ENCODE measurements at regions not wholly inside any gene's neighbourhood (a gene's known extent, or its start where the extent isn't known, plus 50 kb on each side); places are given as distances from the start of the nearest gene placed in this dataset.

- no peak for TF ChIP-seq EZH2 (IDR thresholded peaks at IDR 0.05; ENCODE audit: low read length, missing control alignments)
- no peak for TF ChIP-seq CTCF (conservative IDR thresholded peaks at IDR 0.05 in 1 of 2, IDR thresholded peaks at IDR 0.05 in 1 of 2; ENCODE audit: low read depth in 1 of 2, low read length in 2 of 2)
- no peaks in the 10 kb centered on the region for H3K9me3 ChIP-seq (ENCODE audit: control insufficient read depth, insufficient read depth, low read depth, low read length)
- no peak for DNase-seq (ENCODE audit: low read depth in 2 of 2)
- H3K9ac ChIP-seq (ENCODE audit: insufficient read depth, low read length) = no peak overlapping the region
- no peak overlapping the region for H3K27ac ChIP-seq (ENCODE audit: insufficient read depth, low read length)
- no peaks in the 10 kb centered on the region for H3K79me2 ChIP-seq (ENCODE audit: control insufficient read depth, insufficient read depth, low read length)
- H3K27me3 ChIP-seq (ENCODE audit: control insufficient read depth, insufficient read depth, low read length) = no peaks in the 10 kb centered on the region
- H3K36me3 ChIP-seq (ENCODE audit: control insufficient read depth, insufficient read depth, low read length) = no peaks in the 10 kb centered on the region
- H3K4me3 ChIP-seq (replicated peaks in 1 of 4; ENCODE audit: control extremely low read depth in 1 of 4, insufficient read depth in 1 of 4, low read depth in 3 of 4, low read length in 4 of 4) = no peak overlapping the region
- no peaks in the 10 kb centered on the region for H4K20me1 ChIP-seq (ENCODE audit: control insufficient read depth, extremely low read depth, insufficient read depth, low read length)
- H3K4me1 ChIP-seq (ENCODE audit: control insufficient read depth, extremely low read depth, insufficient read depth, low read length) = no peaks in the 10 kb centered on the region
- no peak overlapping the region for H2AFZ ChIP-seq (ENCODE audit: low read length)
- no peak overlapping the region for H3K4me2 ChIP-seq (ENCODE audit: extremely low read depth, insufficient read depth, low read length)
These were observed 57.7 kb upstream of the GADD45A start for GRCh38 chr1:67627336-67627735.

GRCh38 chr1:67627906-67628305 lies 57.1 kb upstream of the GADD45A start:
- H3K4me1 ChIP-seq (ENCODE audit: control insufficient read depth, extremely low read depth, insufficient read depth, low read length) = no peaks in the 10 kb centered on the region
- H4K20me1 ChIP-seq (ENCODE audit: control insufficient read depth, extremely low read depth, insufficient read depth, low read length) = no peaks in the 10 kb centered on the region
- H3K9me3 ChIP-seq (ENCODE audit: control insufficient read depth, insufficient read depth, low read depth, low read length) = no peaks in the 10 kb centered on the region
- no peaks in the 10 kb centered on the region for H3K79me2 ChIP-seq (ENCODE audit: control insufficient read depth, insufficient read depth, low read length)
- H3K36me3 ChIP-seq (ENCODE audit: control insufficient read depth, insufficient read depth, low read length) = no peaks in the 10 kb centered on the region
- H3K27ac ChIP-seq (ENCODE audit: insufficient read depth, low read length) = no peak overlapping the region
- H2AFZ ChIP-seq (ENCODE audit: low read length) = no peak overlapping the region
- no peaks in the 10 kb centered on the region for H3K27me3 ChIP-seq (ENCODE audit: control insufficient read depth, insufficient read depth, low read length)
- H3K4me3 ChIP-seq (replicated peaks in 1 of 4; ENCODE audit: control extremely low read depth in 1 of 4, insufficient read depth in 1 of 4, low read depth in 3 of 4, low read length in 4 of 4) = no peak overlapping the region
- TF ChIP-seq CTCF (conservative IDR thresholded peaks at IDR 0.05 in 1 of 2, IDR thresholded peaks at IDR 0.05 in 1 of 2; ENCODE audit: low read depth in 1 of 2, low read length in 2 of 2) (no peak), EZH2 (IDR thresholded peaks at IDR 0.05; ENCODE audit: low read length, missing control alignments) (no peak)
- no peak for DNase-seq (ENCODE audit: low read depth in 2 of 2)
- no peak overlapping the region for H3K4me2 ChIP-seq (ENCODE audit: extremely low read depth, insufficient read depth, low read length)
- H3K9ac ChIP-seq (ENCODE audit: insufficient read depth, low read length) = no peak overlapping the region

GRCh38 chr1:67629370-67630075 lies 55.5 kb upstream of the GADD45A start:
- no peaks in the 10 kb centered on the region for H4K20me1 ChIP-seq (ENCODE audit: control insufficient read depth, extremely low read depth, insufficient read depth, low read length)
- no peaks in the 10 kb centered on the region for H3K4me1 ChIP-seq (ENCODE audit: control insufficient read depth, extremely low read depth, insufficient read depth, low read length)
- no peak overlapping the region for H2AFZ ChIP-seq (ENCODE audit: low read length)
- no peaks in the 10 kb centered on the region for H3K36me3 ChIP-seq (ENCODE audit: control insufficient read depth, insufficient read depth, low read length)
- no peak overlapping the region for H3K4me2 ChIP-seq (ENCODE audit: extremely low read depth, insufficient read depth, low read length)
- no peaks in the 10 kb centered on the region for H3K9me3 ChIP-seq (ENCODE audit: control insufficient read depth, insufficient read depth, low read depth, low read length)
- H3K9ac ChIP-seq (ENCODE audit: insufficient read depth, low read length) = no peak overlapping the region
- no peak overlapping the region for H3K4me3 ChIP-seq (replicated peaks in 1 of 4; ENCODE audit: control extremely low read depth in 1 of 4, insufficient read depth in 1 of 4, low read depth in 3 of 4, low read length in 4 of 4)
- DNase-seq (ENCODE audit: low read depth in 2 of 2) = peak in 1 of 2 donors; percentile 65
- no peak overlapping the region for H3K27ac ChIP-seq (ENCODE audit: insufficient read depth, low read length)
- no peaks in the 10 kb centered on the region for H3K79me2 ChIP-seq (ENCODE audit: control insufficient read depth, insufficient read depth, low read length)
- H3K27me3 ChIP-seq (ENCODE audit: control insufficient read depth, insufficient read depth, low read length) = no peaks in the 10 kb centered on the region
- TF ChIP-seq CTCF (conservative IDR thresholded peaks at IDR 0.05 in 1 of 2, IDR thresholded peaks at IDR 0.05 in 1 of 2; ENCODE audit: low read depth in 1 of 2, low read length in 2 of 2) (peak in 1 of 2 donors; percentile 3), EZH2 (IDR thresholded peaks at IDR 0.05; ENCODE audit: low read length, missing control alignments) (no peak)

All from fibroblast of lung (primary cell).